Neural cell (in vitro differentiated cells): ENCODE measurements at regions not wholly inside any gene's neighbourhood (a gene's known extent, or its start where the extent isn't known, plus 50 kb on each side); places are given as distances from the start of the nearest gene placed in this dataset.

Source experiments
- EP300 ChIP-seq: fragments of 450-650 bp; conservative IDR thresholded peaks from 2 replicates; pipeline ENCODE4 v1.6.1; 2014; ENCODE audit warnings: antibody characterized with exemption, mild to moderate bottlenecking, moderate library complexity; ENCODE audit not compliant: poor library complexity, severe bottlenecking
- EZH2 ChIP-seq: fragments of 200-600, 300-800 bp; shearing (Covaris generic), sonication (generic); IDR thresholded peaks from 2 replicates; pipeline ENCODE4 v1.6.1; 2014; ENCODE audit warnings: antibody characterized with exemption, low read length, borderline replicate concordance, mild to moderate bottlenecking; ENCODE audit not compliant: insufficient read depth, poor library complexity, severe bottlenecking
- POLR2AphosphoS5 ChIP-seq: IDR thresholded peaks from 2 replicates; pipeline ENCODE4 v1.6.1; 2012
- RAD21 ChIP-seq: fragments of 450-650 bp; conservative IDR thresholded peaks from 2 replicates; pipeline ENCODE4 v1.6.1; 2014; ENCODE audit warnings: antibody characterized with exemption, mild to moderate bottlenecking, moderate library complexity
- SMC3 ChIP-seq: fragments of 450-650 bp; conservative IDR thresholded peaks from 2 replicates; pipeline ENCODE4 v1.6.1; 2014; ENCODE audit warnings: antibody characterized with exemption, mild to moderate bottlenecking, moderate library complexity; ENCODE audit not compliant: poor library complexity
- TAF1 ChIP-seq: IDR thresholded peaks from 2 replicates; pipeline ENCODE4 v1.6.1; 2012; ENCODE audit warnings: low read depth
- TF ChIP-seq, protein P1 (sequence below): fragments of 450-650 bp; IDR thresholded peaks from 2 replicates; pipeline ENCODE4 v1.5.1; 2014; ENCODE audit warnings: antibody characterized with exemption, mild to moderate bottlenecking, moderate library complexity; ENCODE audit not compliant: poor library complexity, severe bottlenecking
- TF ChIP-seq, protein P2 (sequence below): IDR thresholded peaks from 2 replicates; pipeline ENCODE4 v1.6.1; 2012; ENCODE audit warnings: borderline replicate concordance

DNA sequence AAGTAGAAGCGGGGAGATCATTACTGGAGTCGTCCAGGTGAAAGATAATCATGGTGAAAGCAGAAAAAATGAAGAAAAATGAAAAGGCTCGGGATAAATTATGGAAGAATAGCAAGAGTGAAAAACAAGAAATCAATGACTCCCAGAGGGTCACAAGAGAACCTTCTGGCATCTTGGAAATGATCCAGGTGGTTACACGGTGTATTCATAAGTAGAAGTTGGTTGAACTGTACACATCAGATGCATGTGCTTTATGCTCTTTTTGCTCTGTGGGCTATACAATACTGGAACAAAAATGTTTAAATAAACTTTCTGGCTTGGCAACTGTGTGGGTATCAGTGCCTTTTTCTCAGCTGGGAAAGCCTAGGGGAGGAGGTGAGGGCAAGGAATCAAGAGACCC, 348.9 kb downstream of the RND3 start:
- no peak for TF ChIP-seq POLR2AphosphoS5
- no peak for TF ChIP-seq EP300
- TF ChIP-seq, protein P1, sequence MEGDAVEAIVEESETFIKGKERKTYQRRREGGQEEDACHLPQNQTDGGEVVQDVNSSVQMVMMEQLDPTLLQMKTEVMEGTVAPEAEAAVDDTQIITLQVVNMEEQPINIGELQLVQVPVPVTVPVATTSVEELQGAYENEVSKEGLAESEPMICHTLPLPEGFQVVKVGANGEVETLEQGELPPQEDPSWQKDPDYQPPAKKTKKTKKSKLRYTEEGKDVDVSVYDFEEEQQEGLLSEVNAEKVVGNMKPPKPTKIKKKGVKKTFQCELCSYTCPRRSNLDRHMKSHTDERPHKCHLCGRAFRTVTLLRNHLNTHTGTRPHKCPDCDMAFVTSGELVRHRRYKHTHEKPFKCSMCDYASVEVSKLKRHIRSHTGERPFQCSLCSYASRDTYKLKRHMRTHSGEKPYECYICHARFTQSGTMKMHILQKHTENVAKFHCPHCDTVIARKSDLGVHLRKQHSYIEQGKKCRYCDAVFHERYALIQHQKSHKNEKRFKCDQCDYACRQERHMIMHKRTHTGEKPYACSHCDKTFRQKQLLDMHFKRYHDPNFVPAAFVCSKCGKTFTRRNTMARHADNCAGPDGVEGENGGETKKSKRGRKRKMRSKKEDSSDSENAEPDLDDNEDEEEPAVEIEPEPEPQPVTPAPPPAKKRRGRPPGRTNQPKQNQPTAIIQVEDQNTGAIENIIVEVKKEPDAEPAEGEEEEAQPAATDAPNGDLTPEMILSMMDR, result no peak
- TF ChIP-seq, protein P2, sequence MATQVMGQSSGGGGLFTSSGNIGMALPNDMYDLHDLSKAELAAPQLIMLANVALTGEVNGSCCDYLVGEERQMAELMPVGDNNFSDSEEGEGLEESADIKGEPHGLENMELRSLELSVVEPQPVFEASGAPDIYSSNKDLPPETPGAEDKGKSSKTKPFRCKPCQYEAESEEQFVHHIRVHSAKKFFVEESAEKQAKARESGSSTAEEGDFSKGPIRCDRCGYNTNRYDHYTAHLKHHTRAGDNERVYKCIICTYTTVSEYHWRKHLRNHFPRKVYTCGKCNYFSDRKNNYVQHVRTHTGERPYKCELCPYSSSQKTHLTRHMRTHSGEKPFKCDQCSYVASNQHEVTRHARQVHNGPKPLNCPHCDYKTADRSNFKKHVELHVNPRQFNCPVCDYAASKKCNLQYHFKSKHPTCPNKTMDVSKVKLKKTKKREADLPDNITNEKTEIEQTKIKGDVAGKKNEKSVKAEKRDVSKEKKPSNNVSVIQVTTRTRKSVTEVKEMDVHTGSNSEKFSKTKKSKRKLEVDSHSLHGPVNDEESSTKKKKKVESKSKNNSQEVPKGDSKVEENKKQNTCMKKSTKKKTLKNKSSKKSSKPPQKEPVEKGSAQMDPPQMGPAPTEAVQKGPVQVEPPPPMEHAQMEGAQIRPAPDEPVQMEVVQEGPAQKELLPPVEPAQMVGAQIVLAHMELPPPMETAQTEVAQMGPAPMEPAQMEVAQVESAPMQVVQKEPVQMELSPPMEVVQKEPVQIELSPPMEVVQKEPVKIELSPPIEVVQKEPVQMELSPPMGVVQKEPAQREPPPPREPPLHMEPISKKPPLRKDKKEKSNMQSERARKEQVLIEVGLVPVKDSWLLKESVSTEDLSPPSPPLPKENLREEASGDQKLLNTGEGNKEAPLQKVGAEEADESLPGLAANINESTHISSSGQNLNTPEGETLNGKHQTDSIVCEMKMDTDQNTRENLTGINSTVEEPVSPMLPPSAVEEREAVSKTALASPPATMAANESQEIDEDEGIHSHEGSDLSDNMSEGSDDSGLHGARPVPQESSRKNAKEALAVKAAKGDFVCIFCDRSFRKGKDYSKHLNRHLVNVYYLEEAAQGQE, result no peak
- TF ChIP-seq EZH2, result no peak
- no peak for TF ChIP-seq SMC3
- no peak for TF ChIP-seq RAD21
- no peak for TF ChIP-seq TAF1
